NCI-H526 treated with DMSO at 0.1 percent for 48 hours (cell line): ENCODE measurements at regions not wholly inside any gene's neighbourhood (a gene's known extent, or its start where the extent isn't known, plus 50 kb on each side); places are given as distances from the start of the nearest gene placed in this dataset.

Experiments used
- DNase-seq: peaks from one replicate; lab custom pipeline; 2025; lab: John Stamatoyannopoulos, UW

- DNase-seq: no peak
These were observed 796.4 kb downstream of the PCDH7 start for GRCh38 chr4:31516520-31516919.

- DNase-seq: no peak
These were observed 798.7 kb downstream of the PCDH7 start for GRCh38 chr4:31518796-31519250.

- no peak for DNase-seq
These were observed 810.4 kb downstream of the PCDH7 start for GRCh38 chr4:31530555-31530954.

GRCh38 chr4:31538877-31539276 is 818.7 kb downstream of the PCDH7 start:
- no peak for DNase-seq

GRCh38 chr4:31539284-31540069 is 819.3 kb downstream of the PCDH7 start:
- DNase-seq: no peak

GRCh38 chr4:31545330-31545729 is 825.2 kb downstream of the PCDH7 start:
- no peak for DNase-seq

- no peak for DNase-seq
These were observed 825.6 kb downstream of the PCDH7 start for GRCh38 chr4:31545755-31546154.

GRCh38 chr4:31548021-31548420 is 827.9 kb downstream of the PCDH7 start:
- no peak for DNase-seq

GRCh38 chr4:31548823-31549222 is 828.7 kb downstream of the PCDH7 start:
- no peak for DNase-seq

- no peak for DNase-seq
These were observed 829.1 kb downstream of the PCDH7 start for GRCh38 chr4:31549256-31549655.

- DNase-seq: no peak
These were observed 837.3 kb downstream of the PCDH7 start for GRCh38 chr4:31557437-31557836.

- DNase-seq: no peak
These were observed 853.4 kb downstream of the PCDH7 start for GRCh38 chr4:31573554-31573953.

- no peak for DNase-seq
These were observed 855.3 kb downstream of the PCDH7 start for GRCh38 chr4:31575504-31575903.

GRCh38 chr4:31580843-31581242 is 860.7 kb downstream of the PCDH7 start:
- no peak for DNase-seq

- DNase-seq: no peak
These were observed 865.3 kb downstream of the PCDH7 start for GRCh38 chr4:31585503-31585902.

- DNase-seq: no peak
These were observed 872.1 kb downstream of the PCDH7 start for GRCh38 chr4:31592293-31592692.

- no peak for DNase-seq
These were observed 875.3 kb downstream of the PCDH7 start for GRCh38 chr4:31595496-31595895.

- DNase-seq: no peak
These were observed 878.5 kb downstream of the PCDH7 start for GRCh38 chr4:31598639-31599038.

GRCh38 chr4:31601793-31602192 is 881.6 kb downstream of the PCDH7 start:
- DNase-seq: no peak

- DNase-seq: no peak
These were observed 893.9 kb downstream of the PCDH7 start for GRCh38 chr4:31613946-31614623.

GRCh38 chr4:31617667-31618066 is 897.5 kb downstream of the PCDH7 start:
- DNase-seq: no peak

- DNase-seq: no peak
These were observed 900.3 kb downstream of the PCDH7 start for GRCh38 chr4:31620476-31620875.

GRCh38 chr4:31645236-31645635 is 925.1 kb downstream of the PCDH7 start:
- DNase-seq: no peak

GRCh38 chr4:31647786-31648185 is 927.6 kb downstream of the PCDH7 start:
- DNase-seq: no peak
